A673 (cell line): ENCODE measurements at regions not wholly inside any gene's neighbourhood (a gene's known extent, or its start where the extent isn't known, plus 50 kb on each side); places are given as distances from the start of the nearest gene placed in this dataset.
A peak's percentile ranks its signal among the peaks of the same experiment; 100 is the strongest.

Experiments used
- BruUV-seq: library from RNA; stranded (reverse); fragments of 400-500 nt; replicated peaks from 2 replicates; lab custom pipeline; 2021; lab: Mats Ljungman, UMichigan
- CTCF ChIA-PET: fragments of 300-600 bp; sonication (Branson Sonifier 250); formaldehyde crosslinking; loops from one replicate; lab custom pipeline; 2022; ENCODE audit warnings: antibody characterized with exemption; lab: Charles Lee
- POLR2A ChIA-PET: fragments of 300-600 bp; sonication (Branson Sonifier 250); formaldehyde crosslinking; loops from one replicate; lab custom pipeline; 2022; ENCODE audit warnings: antibody characterized with exemption; ENCODE audit not compliant: low non-redundant PET; lab: Charles Lee
- DNase-seq: peaks from one replicate; pipeline ENCODE4 v3.0.0-alpha.2; 2015; ENCODE audit warnings: low spot score
- H3K27ac ChIP-seq: fragments of 200-600 bp; sonication (generic); 2 replicates; pipeline ENCODE4 v1.5.1; 2016; ENCODE audit warnings: mixed run types, low read depth, mild to moderate bottlenecking, mixed read lengths, antibody characterized with exemption, low read length; ENCODE audit not compliant: poor library complexity, severe bottlenecking
- H3K27me3 ChIP-seq: fragments of 200-600 bp; sonication (generic); replicated peaks from 2 replicates; pipeline ENCODE4 v1.6.1; 2017; ENCODE audit warnings: mixed run types, low read depth, mild to moderate bottlenecking, mixed read lengths, antibody characterized with exemption, low read length; ENCODE audit not compliant: insufficient read depth, poor library complexity
- H3K36me3 ChIP-seq: fragments of 200-600 bp; sonication (generic); 2 replicates; pipeline ENCODE4 v1.6.1; 2016; ENCODE audit warnings: mixed run types, mild to moderate bottlenecking, mixed read lengths, antibody characterized with exemption, low read length; ENCODE audit not compliant: insufficient read depth, poor library complexity, severe bottlenecking
- H3K4me1 ChIP-seq: fragments of 200-600 bp; sonication (generic); 2 replicates; pipeline ENCODE4 v1.6.1; 2017; ENCODE audit warnings: mixed run types, mild to moderate bottlenecking, mixed read lengths, antibody characterized with exemption, low read length; ENCODE audit not compliant: insufficient read depth, poor library complexity, severe bottlenecking
- H3K4me3 ChIP-seq: fragments of 200-600 bp; sonication (generic); 2 replicates; pipeline ENCODE4 v1.5.1; 2016; ENCODE audit warnings: low read depth, mixed run types, mild to moderate bottlenecking, mixed read lengths, low read length; ENCODE audit not compliant: poor library complexity, severe bottlenecking
- H3K9me3 ChIP-seq: fragments of 200-600 bp; sonication (generic); 2 replicates; pipeline ENCODE4 v1.6.1; 2016; ENCODE audit warnings: mixed run types, low read depth, mild to moderate bottlenecking, mixed read lengths, antibody characterized with exemption, low read length; ENCODE audit not compliant: poor library complexity, severe bottlenecking
- CTCF ChIP-seq: fragments of 300-800, 200-600 bp; sonication (generic); conservative IDR thresholded peaks from 2 replicates; pipeline ENCODE4 v1.5.1; 2017; ENCODE audit warnings: low read depth, mild to moderate bottlenecking, antibody characterized with exemption, low read length, moderate library complexity, mixed read lengths
- EZH2 ChIP-seq: fragments of 200-600 bp; sonication (generic); IDR thresholded peaks from 2 replicates; pipeline ENCODE4 v1.6.1; 2017; ENCODE audit warnings: borderline replicate concordance, low read depth, mild to moderate bottlenecking, mixed read lengths, antibody characterized with exemption, low read length; ENCODE audit not compliant: poor library complexity, severe bottlenecking
- intact Hi-C: fragments of 100-400 bp; cut with micrococcal nuclease; formaldehyde crosslinking; loops from one replicate; pipeline ENCODE4 v1.10.0; 2022; ENCODE audit not compliant: unreplicated experiment

- no peak overlapping the region for H3K4me3 ChIP-seq
- intact Hi-C loops = no loop called here
- no peaks in the 10 kb centered on the region for H3K27me3 ChIP-seq
- no peak overlapping the region for H3K27ac ChIP-seq
- CTCF ChIA-PET = no interaction called here
- H3K36me3 ChIP-seq = no peaks in the 10 kb centered on the region
- BruUV-seq = no TSS peak
- H3K4me1 ChIP-seq = no peaks in the 10 kb centered on the region
- peak; percentile 22 for DNase-seq
- H3K9me3 ChIP-seq = no peaks in the 10 kb centered on the region
- POLR2A ChIA-PET = no interaction called here
- TF ChIP-seq EZH2 (no peak), CTCF (no peak)
Measured at GRCh38 chr7:110600956-110601355, 490.0 kb upstream of the LRRN3 start.

GRCh38 chr7:110601710-110602109 is 489.2 kb upstream of the LRRN3 start:
- Histone ChIP-seq H3K4me3 (no peak overlapping the region), H3K27me3 (no peaks in the 10 kb centered on the region), H3K27ac (no peak overlapping the region), H3K9me3 (no peaks in the 10 kb centered on the region), H3K36me3 (no peaks in the 10 kb centered on the region), H3K4me1 (no peaks in the 10 kb centered on the region)
- ChIA-PET POLR2A (no interaction called here), CTCF (no interaction called here)
- no TSS peak for BruUV-seq
- no peak for DNase-seq
- no peak for TF ChIP-seq CTCF
- intact Hi-C loops = no loop called here

GRCh38 chr7:110604206-110604605 is 486.7 kb upstream of the LRRN3 start:
- Histone ChIP-seq H3K36me3 (no peaks in the 10 kb centered on the region), H3K9me3 (no peaks in the 10 kb centered on the region), H3K27me3 (no peaks in the 10 kb centered on the region), H3K4me1 (no peaks in the 10 kb centered on the region), H3K27ac (no peak overlapping the region), H3K4me3 (no peak overlapping the region)
- DNase-seq = no peak
- TF ChIP-seq EZH2 (no peak), CTCF (no peak)
- no TSS peak for BruUV-seq
- intact Hi-C loops = no loop called here
- CTCF ChIA-PET = no interaction called here
- POLR2A ChIA-PET = no interaction called here
